Heart left ventricle (tissue), 13 donors: ENCODE measurements at regions not wholly inside any gene's neighbourhood (a gene's known extent, or its start where the extent isn't known, plus 50 kb on each side); places are given as distances from the start of the nearest gene placed in this dataset.

Experiments
- CTCF ChIP-seq, 12 donors: fragments of 200-600 bp; sonication (generic) in 4 of 12; IDR thresholded peaks; one replicate each; pipeline versions ENCODE4 v1.5.0 to v1.8.0; 2018 to 2022; ENCODE audit warnings: antibody characterized with exemption in 12 of 12, mild to moderate bottlenecking in 5 of 12
- POLR2A ChIP-seq, 2 donors: fragments of 450-650 bp; IDR thresholded peaks; one replicate each; pipeline ENCODE4 v1.6.1; 2017; ENCODE audit warnings: antibody characterized with exemption in 2 of 2, mild to moderate bottlenecking in 2 of 2, moderate library complexity in 2 of 2
- donor health status: ischemic (EF 13 %, LVEDD 7.1; RV severe dilation, severe dysfunction).
- donor health status: DM: no; HTN: yes; CAD: no.
- donor health status: DM: no; HTN: no; CAD: no.
- donor health status: ischemic (EF 25% LVEDD 6.9; RV normal size, moderate dysfunction).
- donor health status: ischemic (EF 25% LVEDD 5.7; RV mildly dilated, moderate dysfunction).
- donor health status: ischemic (EF 35%, LVEDD 5.7; RV mildly dilated, moderate dysfunction).
- donor health status: nonischemic (EF 11% LVEDD 7.7; RV severe dilation, severe dysfunction).
- donor health status: DM: yes; HTN: yes; CAD: no.
- donor health status: PGD.
- donor health status: ischemic (EF 29% LVEDD 5.4; RV normal size, mild dysfunction).
- donor health status: nonischemic (EF 23%, LVEDD 6.1; RV moderate dilation, normal function).

GRCh38 chrX:65406532-65406931 is 128.1 kb downstream of the LAS1L start:
- TF ChIP-seq POLR2A (IDR thresholded peaks at IDR 0.05) (no peak), CTCF (IDR thresholded peaks at IDR 0.05) (no peak)
